GM13977 (cell line): ENCODE measurements at regions not wholly inside any gene's neighbourhood (a gene's known extent, or its start where the extent isn't known, plus 50 kb on each side); places are given as distances from the start of the nearest gene placed in this dataset.

Experiments
- DNase-seq: peaks from one replicate; pipeline ENCODE4 v3.0.0; 2012; ENCODE audit warnings: low spot score
- CTCF ChIP-seq: IDR thresholded peaks from 2 replicates; pipeline ENCODE4 v1.5.1; 2012; ENCODE audit warnings: mild to moderate bottlenecking, control low read depth; ENCODE audit not compliant: insufficient read depth; ENCODE audit errors: extremely low read depth, missing control alignments
- in situ Hi-C: fragments of 300-500 bp; cut with MboI; formaldehyde crosslinking; loops from one replicate; pipeline ENCODE4 v1.12.0; 2022; ENCODE audit warnings: low sequenced_read_pairs, low pct_unique_long_range_greater_than_20kb, mixed read lengths, inconsistent platforms; ENCODE audit not compliant: unreplicated experiment

- DNase-seq = no peak
- TF ChIP-seq CTCF = no peak
- in situ Hi-C loops = no loop called here
Observed at GRCh38 chr5:66426259-66427138, 169.7 kb upstream of the MAST4 start.

DNA sequence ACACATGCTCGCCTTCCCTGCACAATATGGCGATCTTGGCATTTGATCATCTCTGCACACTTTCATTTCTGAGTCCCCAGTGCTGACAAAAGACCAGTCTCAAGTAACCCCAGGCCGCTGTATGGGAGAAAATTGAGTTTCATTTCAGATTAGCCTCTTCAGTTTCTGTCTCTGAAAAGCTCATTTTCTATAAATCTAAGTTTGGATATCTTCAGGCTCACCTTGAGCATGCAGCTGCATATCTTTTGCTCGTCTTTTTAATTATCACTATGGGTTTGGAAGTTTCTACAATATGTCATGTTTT, 169.1 kb upstream of the MAST4 start:
- TF ChIP-seq CTCF = no peak
- no peak for DNase-seq
- in situ Hi-C loops = no loop called here

DNA sequence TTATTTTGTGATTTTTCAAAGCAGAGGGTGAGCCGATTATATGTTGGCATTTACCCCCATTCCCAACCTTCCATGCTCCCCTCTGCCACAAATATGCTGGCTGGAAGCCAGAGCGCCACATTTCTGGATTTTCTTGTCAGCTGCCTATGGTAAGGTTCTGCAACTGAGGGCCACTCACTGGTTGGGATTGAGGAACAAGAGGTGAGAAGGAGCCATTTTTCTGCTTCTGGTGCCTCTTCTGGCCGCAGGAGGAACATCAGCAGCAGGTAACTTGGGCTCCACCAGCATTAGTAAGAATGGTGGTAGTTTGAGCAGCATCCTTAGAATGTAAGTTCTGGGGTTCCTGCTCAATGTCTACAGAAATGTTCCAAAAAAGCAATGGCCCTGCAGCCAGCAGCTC, 159.5 kb upstream of the MAST4 start:
- in situ Hi-C loops = no loop called here
- no peak for DNase-seq

DNA sequence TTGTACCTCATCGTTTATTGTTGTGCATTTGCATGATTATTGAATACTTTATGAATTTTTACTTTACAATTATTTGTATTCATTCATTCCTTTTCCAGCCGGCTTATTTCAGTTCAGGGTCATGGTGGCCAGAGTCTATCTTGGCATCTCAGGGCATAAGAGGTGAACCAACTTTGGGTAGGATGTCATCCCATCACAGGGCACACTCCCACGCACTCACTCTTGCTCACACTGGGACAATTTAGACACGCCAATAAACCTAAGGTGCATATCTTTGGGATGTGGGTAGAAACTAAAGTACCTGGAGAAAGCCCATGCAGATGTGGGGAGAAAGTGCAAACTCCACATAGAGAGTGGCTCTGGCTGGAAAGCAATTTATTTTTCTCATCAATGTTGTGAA, 158.1 kb upstream of the MAST4 start:
- no peak for DNase-seq

More for the DNA sequence above, 159.5 kb upstream of the MAST4 start:
- peak; percentile 34 for TF ChIP-seq CTCF

DNA sequence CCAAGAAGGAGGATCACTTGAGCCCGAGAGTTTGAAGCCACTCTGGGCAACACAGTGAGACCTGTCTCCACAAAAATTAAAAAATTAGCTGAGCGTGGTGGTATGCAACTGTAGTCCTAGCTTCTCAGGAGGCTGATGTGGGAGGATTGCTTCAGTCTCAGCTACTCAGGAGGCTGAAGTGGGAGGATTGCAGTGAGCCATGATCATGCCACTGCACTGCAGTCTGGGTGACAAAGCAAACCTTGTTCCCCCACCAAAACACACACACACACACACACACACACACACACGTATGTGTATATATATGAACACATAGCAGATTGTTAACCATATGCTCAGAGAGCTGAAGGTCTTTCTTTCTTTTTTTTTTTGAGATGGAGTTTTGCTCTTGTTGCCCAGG, 157.5 kb upstream of the MAST4 start:
- in situ Hi-C loops = no loop called here

More for the DNA sequence above, 158.1 kb upstream of the MAST4 start:
- in situ Hi-C loops = no loop called here
- no peak for TF ChIP-seq CTCF

DNA sequence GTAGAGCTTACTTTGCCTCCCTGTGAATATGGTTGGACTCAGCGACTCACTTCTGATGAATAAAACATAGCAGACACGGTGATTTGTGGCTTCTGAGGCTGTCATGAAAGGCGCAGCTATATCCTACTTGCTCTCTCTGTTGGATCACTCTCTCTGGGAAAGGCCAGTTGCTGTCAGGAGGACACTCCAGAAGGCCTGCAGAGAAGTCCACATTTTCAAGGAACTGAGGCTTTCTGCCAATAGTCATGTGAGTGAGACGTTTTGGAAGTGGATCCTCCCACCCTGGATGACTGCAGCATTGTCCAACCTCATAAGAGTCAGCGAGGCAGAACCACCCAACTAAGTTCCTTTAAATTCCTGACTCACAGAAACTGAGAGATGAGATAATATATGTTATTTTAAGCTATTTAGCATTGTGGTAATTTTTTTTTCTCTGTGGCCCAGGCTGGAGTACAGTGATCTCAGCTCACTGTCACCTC, 156.0 kb upstream of the MAST4 start:
- in situ Hi-C loops = no loop called here
- DNase-seq = peak; percentile 23
- no peak for TF ChIP-seq CTCF

More for the DNA sequence above, 157.5 kb upstream of the MAST4 start:
- TF ChIP-seq CTCF = no peak
- no peak for DNase-seq
